ENCODE measurements at regions not wholly inside any gene's neighbourhood (a gene's known extent, or its start where the extent isn't known, plus 50 kb on each side); places are given as distances from the start of the nearest gene placed in this dataset.

GRCh38 chr6:135586388-135586787 lies 88.8 kb upstream of the AHI1 start:
- Histone ChIP-seq H3K79me2 (replicated peaks; ENCODE audit: insufficient read depth) (no peaks in the 10 kb centered on the region), H3K4me3 (no peak overlapping the region), H3K4me1 (ENCODE audit: insufficient read depth) (no peaks in the 10 kb centered on the region), H3K27ac (ENCODE audit: low read depth) (no peak overlapping the region), H3K36me3 (ENCODE audit: insufficient read depth) (no peaks in the 10 kb centered on the region), H2AFZ (no peak overlapping the region), H3K4me2 (no peak overlapping the region), H3F3A (replicated peaks; ENCODE audit: low read depth) (no peaks in the 10 kb centered on the region), H4K20me1 (replicated peaks; ENCODE audit: insufficient read depth) (no peaks in the 10 kb centered on the region), H3K27me3 (ENCODE audit: insufficient read depth) (no peaks in the 10 kb centered on the region), H3K9me2 (ENCODE audit: insufficient read depth) (peaks cover 9% of the 10 kb centered on the region)
- Mint-ChIP-seq H3K4me3 (no peak overlapping the region), H3K36me3 (ENCODE audit: low read depth) (0 out of 3 replicates have a peak, but pooled peaks cover 3% of the 10 kb centered on the region), H3K9me3 (peaks cover 8% of the 10 kb centered on the region), H3K27ac (no peak overlapping the region), H3K4me1 (peaks cover 6% of the 10 kb centered on the region), H3K27me3 (ENCODE audit: insufficient read depth, low read depth, poor library complexity) (no peaks in the 10 kb centered on the region)
- TF ChIP-seq EZH2phosphoT487 (IDR thresholded peaks at IDR 0.05; ENCODE audit: unreplicated experiment), result no peak
- TF ChIP-seq ETS1 (IDR thresholded peaks at IDR 0.05), result no peak
- no peak for TF ChIP-seq REST (IDR thresholded peaks at IDR 0.05; ENCODE audit: unreplicated experiment)
- TF ChIP-seq EZH2 (IDR thresholded peaks at IDR 0.05; ENCODE audit: low read depth, unreplicated experiment), result no peak
- no peak for TF ChIP-seq JUNB (IDR thresholded peaks at IDR 0.05; ENCODE audit: unreplicated experiment)
- TF ChIP-seq STAT1 (IDR thresholded peaks at IDR 0.05; ENCODE audit: unreplicated experiment), result no peak
- no peak for TF ChIP-seq CTCF (conservative IDR thresholded peaks at IDR 0.05; ENCODE audit: low read depth in 2 of 2)
- no peak for TF ChIP-seq NANOG (IDR thresholded peaks at IDR 0.05; ENCODE audit: borderline replicate concordance)
- no peak for TF ChIP-seq POLR2AphosphoS5 (IDR thresholded peaks at IDR 0.05; ENCODE audit: low read depth)
- TF ChIP-seq ZNF114 (CRISPR knock-in tag; IDR thresholded peaks at IDR 0.05), result no peak
- no peak for TF ChIP-seq CREB1 (CRISPR knock-in tag; IDR thresholded peaks at IDR 0.05; ENCODE audit: low read depth)
- TF ChIP-seq ZNF331 (CRISPR knock-in tag; IDR thresholded peaks at IDR 0.05; ENCODE audit: low read depth), result no peak
- DNase-seq (ENCODE audit: low spot score), result no peak
- no peak for ATAC-seq

Data from GM23338 (cell line).